Uterus (tissue), 2 donors: ENCODE measurements at regions not wholly inside any gene's neighbourhood (a gene's known extent, or its start where the extent isn't known, plus 50 kb on each side); places are given as distances from the start of the nearest gene placed in this dataset.
"Not testable (repeated sequence)": the region's sequence is repeated elsewhere in the genome, so short reads cannot be mapped to it uniquely, and the experiment has no call there.

ENCODE experiments used
- POLR2A ChIP-seq, 2 donors: fragments of 450-650 bp; IDR thresholded peaks; one replicate each; pipeline ENCODE4 v1.6.1; 2016; ENCODE audit warnings: antibody characterized with exemption in 2 of 2, mild to moderate bottlenecking in 1 of 2, moderate library complexity in 1 of 2
- TF ChIP-seq, protein P1 (sequence below), 4 experiments: fragments of 200-600 bp in 2 of 4; fragments of 450-650 bp in 2 of 4; sonication (generic) in 2 of 4; IDR thresholded peaks; one replicate each; pipeline ENCODE4 v1.5.1; 2016 to 2019; ENCODE audit warnings: antibody characterized with exemption in 4 of 4, mild to moderate bottlenecking in 2 of 4, moderate library complexity in 1 of 4

DNA sequence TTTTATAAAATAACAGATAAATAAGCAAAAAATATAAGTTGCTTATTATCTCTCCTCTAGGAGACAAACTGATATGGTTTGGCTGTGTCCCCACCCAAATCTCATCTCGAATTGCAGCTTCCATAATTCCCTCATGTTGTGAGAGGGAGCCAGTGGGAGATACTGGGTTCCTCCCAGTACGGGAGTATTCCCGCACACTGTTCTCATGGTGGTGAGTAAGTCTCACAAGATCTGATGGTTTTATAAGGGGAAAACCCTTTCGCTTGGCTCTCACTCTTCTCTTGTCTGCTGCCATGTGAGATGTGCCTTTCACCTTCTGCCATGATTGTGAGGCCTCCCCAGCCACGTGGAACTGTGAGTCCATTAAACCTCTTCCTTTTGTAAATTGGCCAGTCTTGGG lies 204.3 kb downstream of the RPS24 start:
- not testable (repeated sequence) for TF ChIP-seq POLR2A (IDR thresholded peaks at IDR 0.05)
- TF ChIP-seq, protein P1, sequence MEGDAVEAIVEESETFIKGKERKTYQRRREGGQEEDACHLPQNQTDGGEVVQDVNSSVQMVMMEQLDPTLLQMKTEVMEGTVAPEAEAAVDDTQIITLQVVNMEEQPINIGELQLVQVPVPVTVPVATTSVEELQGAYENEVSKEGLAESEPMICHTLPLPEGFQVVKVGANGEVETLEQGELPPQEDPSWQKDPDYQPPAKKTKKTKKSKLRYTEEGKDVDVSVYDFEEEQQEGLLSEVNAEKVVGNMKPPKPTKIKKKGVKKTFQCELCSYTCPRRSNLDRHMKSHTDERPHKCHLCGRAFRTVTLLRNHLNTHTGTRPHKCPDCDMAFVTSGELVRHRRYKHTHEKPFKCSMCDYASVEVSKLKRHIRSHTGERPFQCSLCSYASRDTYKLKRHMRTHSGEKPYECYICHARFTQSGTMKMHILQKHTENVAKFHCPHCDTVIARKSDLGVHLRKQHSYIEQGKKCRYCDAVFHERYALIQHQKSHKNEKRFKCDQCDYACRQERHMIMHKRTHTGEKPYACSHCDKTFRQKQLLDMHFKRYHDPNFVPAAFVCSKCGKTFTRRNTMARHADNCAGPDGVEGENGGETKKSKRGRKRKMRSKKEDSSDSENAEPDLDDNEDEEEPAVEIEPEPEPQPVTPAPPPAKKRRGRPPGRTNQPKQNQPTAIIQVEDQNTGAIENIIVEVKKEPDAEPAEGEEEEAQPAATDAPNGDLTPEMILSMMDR (IDR thresholded peaks at IDR 0.05) = not testable (repeated sequence)
